CD14-positive monocyte (primary cell): ENCODE measurements at regions not wholly inside any gene's neighbourhood (a gene's known extent, or its start where the extent isn't known, plus 50 kb on each side); places are given as distances from the start of the nearest gene placed in this dataset.

ENCODE experiments used
- DNase-seq, 3 donors: peaks; one replicate each; pipeline ENCODE4 v3.0.0-alpha.2; 2011 to 2022
- H2AFZ ChIP-seq: 2 replicates; pipeline ENCODE4 v1.6.0; 2012; ENCODE audit warnings: mild to moderate bottlenecking, low read depth, low read length, inconsistent platforms; ENCODE audit not compliant: insufficient read depth, poor library complexity, severe bottlenecking
- H3K27ac ChIP-seq, 2 donors: 1 replicate in 1 of 2; 2 replicates in 1 of 2; pipeline ENCODE4 v1.5.1; 2012 to 2013; ENCODE audit warnings: low read length in 2 of 2, control low read depth in 1 of 2, inconsistent platforms in 1 of 2, low read depth in 1 of 2, mild to moderate bottlenecking in 1 of 2
- H3K27me3 ChIP-seq, 2 donors: one replicate each; pipeline versions ENCODE4 v1.6.0 to v1.6.1; 2011 to 2013; ENCODE audit warnings: low read length in 2 of 2; ENCODE audit not compliant: control insufficient read depth in 2 of 2, insufficient read depth in 2 of 2
- H3K36me3 ChIP-seq, 2 donors: replicated peaks in 1 of 2; 1 replicate in 1 of 2; 2 replicates in 1 of 2; pipeline versions ENCODE4 v1.5.1 to v1.6.1; 2012 to 2013; ENCODE audit warnings: low read length in 2 of 2, control low read depth in 1 of 2, inconsistent platforms in 1 of 2, mild to moderate bottlenecking in 1 of 2; ENCODE audit not compliant: insufficient read depth in 2 of 2, control insufficient read depth in 1 of 2
- H3K4me1 ChIP-seq, 2 donors: 1 replicate in 1 of 2; 2 replicates in 1 of 2; pipeline versions ENCODE4 v1.5.1 to v1.6.1; 2012 to 2013; ENCODE audit warnings: low read length in 2 of 2, control low read depth in 1 of 2, inconsistent platforms in 1 of 2, mild to moderate bottlenecking in 1 of 2, moderate library complexity in 1 of 2; ENCODE audit not compliant: insufficient read depth in 2 of 2, control insufficient read depth in 1 of 2
- H3K4me2 ChIP-seq: replicated peaks from 2 replicates; pipeline ENCODE3; 2012; ENCODE audit warnings: low read length, moderate library complexity, mild to moderate bottlenecking; ENCODE audit not compliant: poor library complexity, severe bottlenecking; ENCODE audit errors: extremely low read depth
- H3K4me3 ChIP-seq, 3 experiments: fragments of 200-600 bp in 1 of 3; sonication (generic) in 1 of 3; replicated peaks in 1 of 3; 1 replicate in 2 of 3; 2 replicates in 1 of 3; pipeline ENCODE4 v1.5.1; 2011 to 2013; ENCODE audit warnings: low read length in 3 of 3, mild to moderate bottlenecking in 3 of 3, control low read depth in 2 of 3, low read depth in 2 of 3, inconsistent platforms in 1 of 3, moderate library complexity in 1 of 3
- H3K79me2 ChIP-seq: 2 replicates; pipeline ENCODE4 v1.6.0; 2012; ENCODE audit warnings: mild to moderate bottlenecking, control low read depth, inconsistent platforms, low read length, moderate library complexity; ENCODE audit not compliant: insufficient read depth
- H3K9ac ChIP-seq: 2 replicates; pipeline ENCODE4 v1.6.0; 2017; ENCODE audit warnings: low read length, mild to moderate bottlenecking; ENCODE audit not compliant: insufficient read depth, poor library complexity, severe bottlenecking
- H3K9me3 ChIP-seq, 2 donors: replicated peaks in 1 of 2; 1 replicate in 1 of 2; 2 replicates in 1 of 2; pipeline versions ENCODE4 v1.5.1 to v1.6.1; 2012 to 2013; ENCODE audit warnings: low read length in 2 of 2, control low read depth in 1 of 2; ENCODE audit not compliant: control insufficient read depth in 1 of 2, insufficient read depth in 1 of 2
- H4K20me1 ChIP-seq: 2 replicates; pipeline ENCODE4 v1.6.0; 2012; ENCODE audit warnings: mild to moderate bottlenecking, low read length, control low read depth, moderate library complexity; ENCODE audit not compliant: insufficient read depth
- H3K27ac Mint-ChIP-seq, 7 donors: one replicate each; pipeline ENCODE4 v1.8.0; 2020; ENCODE audit warnings: mild to moderate bottlenecking in 7 of 7, mixed read lengths in 7 of 7, moderate library complexity in 6 of 7, inconsistent platforms in 2 of 7
- H3K27me3 Mint-ChIP-seq, 3 donors: one replicate each; pipeline ENCODE4 v1.8.0; 2021 to 2022; ENCODE audit warnings: low read depth in 3 of 3, mild to moderate bottlenecking in 3 of 3, mixed read lengths in 3 of 3, moderate library complexity in 3 of 3, inconsistent platforms in 1 of 3
- H3K36me3 Mint-ChIP-seq, 2 donors: one replicate each; pipeline ENCODE4 v1.8.0; 2020; ENCODE audit warnings: mixed read lengths in 2 of 2, inconsistent platforms in 1 of 2, mild to moderate bottlenecking in 1 of 2
- H3K4me1 Mint-ChIP-seq: one replicate; pipeline ENCODE4 v1.8.0; 2020; ENCODE audit warnings: mild to moderate bottlenecking, mixed read lengths
- H3K4me3 Mint-ChIP-seq, 2 donors: one replicate each; pipeline ENCODE4 v1.8.0; 2020; ENCODE audit warnings: mild to moderate bottlenecking in 2 of 2, mixed read lengths in 2 of 2, moderate library complexity in 1 of 2
- H3K9me3 Mint-ChIP-seq, 7 donors: one replicate each; pipeline ENCODE4 v1.8.0; 2020 to 2022; ENCODE audit warnings: mixed read lengths in 7 of 7, mild to moderate bottlenecking in 6 of 7, moderate library complexity in 6 of 7, inconsistent platforms in 2 of 7
- WGBS: methylation state at CpG from one replicate; pipeline ENCODE4 v1.1.5; 2013; ENCODE audit warnings: missing lambda C conversion rate; ENCODE audit not compliant: insufficient coverage; 5-methylcytosine and 5-hydroxymethylcytosine counted together
- intact Hi-C, 2 donors: fragments of 100-400 bp; cut with micrococcal nuclease; formaldehyde crosslinking; loops; one replicate each; pipeline versions ENCODE4 v1.15.0 to v1.15.1; 2023
- TF ChIP-seq, protein P1 (sequence below): fragments of 200-600 bp; IDR thresholded peaks from one replicate; pipeline ENCODE4 v1.8.0; 2022; ENCODE audit warnings: antibody characterized with exemption, mild to moderate bottlenecking

DNA sequence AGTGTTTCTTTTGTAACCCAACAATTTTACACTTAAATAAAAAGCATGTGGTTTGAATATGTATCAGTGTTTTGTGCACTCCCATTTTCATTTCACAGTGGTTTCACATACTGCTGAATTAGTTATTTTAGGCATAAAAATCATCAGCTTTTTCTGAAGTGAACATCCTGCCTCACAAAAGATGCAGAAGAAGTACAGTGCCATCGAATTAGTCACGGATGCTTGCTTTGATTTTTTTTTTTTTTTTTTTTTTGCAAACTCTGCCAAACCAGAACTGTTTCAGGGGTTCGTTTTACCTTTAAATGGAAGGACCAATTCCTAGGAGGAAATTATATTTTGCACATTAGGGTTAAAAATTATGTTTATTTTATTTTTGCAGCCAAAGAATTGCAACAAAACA lies 158.6 kb downstream of the RPS12 start:
- Histone ChIP-seq H2AFZ (no peak overlapping the region), H3K27ac (no peak overlapping the region), H3K9ac (no peak overlapping the region), H3K79me2 (no peaks in the 10 kb centered on the region), H3K4me3 (no peak overlapping the region), H3K4me2 (no peak overlapping the region), H3K36me3 (no peaks in the 10 kb centered on the region), H3K27me3 (no peaks in the 10 kb centered on the region), H3K4me1 (no peaks in the 10 kb centered on the region), H4K20me1 (no peaks in the 10 kb centered on the region), H3K9me3 (no peaks in the 10 kb centered on the region)
- H3K27ac Mint-ChIP-seq: no peak overlapping the region
- intact Hi-C loops: no loop called here
- no peaks in the 10 kb centered on the region for H3K36me3 Mint-ChIP-seq
- no peak overlapping the region for H3K4me3 Mint-ChIP-seq
- no CpG with 5 or more reads among the region's 3 CpGs for WGBS
- H3K4me1 Mint-ChIP-seq: no peaks in the 10 kb centered on the region
- no peaks in the 10 kb centered on the region for H3K9me3 Mint-ChIP-seq
- H3K27me3 Mint-ChIP-seq: peaks cover 0 to 2% (median 0%) of the 10 kb centered on the region in 3 donors
- DNase-seq: no peak
- TF ChIP-seq, protein P1, sequence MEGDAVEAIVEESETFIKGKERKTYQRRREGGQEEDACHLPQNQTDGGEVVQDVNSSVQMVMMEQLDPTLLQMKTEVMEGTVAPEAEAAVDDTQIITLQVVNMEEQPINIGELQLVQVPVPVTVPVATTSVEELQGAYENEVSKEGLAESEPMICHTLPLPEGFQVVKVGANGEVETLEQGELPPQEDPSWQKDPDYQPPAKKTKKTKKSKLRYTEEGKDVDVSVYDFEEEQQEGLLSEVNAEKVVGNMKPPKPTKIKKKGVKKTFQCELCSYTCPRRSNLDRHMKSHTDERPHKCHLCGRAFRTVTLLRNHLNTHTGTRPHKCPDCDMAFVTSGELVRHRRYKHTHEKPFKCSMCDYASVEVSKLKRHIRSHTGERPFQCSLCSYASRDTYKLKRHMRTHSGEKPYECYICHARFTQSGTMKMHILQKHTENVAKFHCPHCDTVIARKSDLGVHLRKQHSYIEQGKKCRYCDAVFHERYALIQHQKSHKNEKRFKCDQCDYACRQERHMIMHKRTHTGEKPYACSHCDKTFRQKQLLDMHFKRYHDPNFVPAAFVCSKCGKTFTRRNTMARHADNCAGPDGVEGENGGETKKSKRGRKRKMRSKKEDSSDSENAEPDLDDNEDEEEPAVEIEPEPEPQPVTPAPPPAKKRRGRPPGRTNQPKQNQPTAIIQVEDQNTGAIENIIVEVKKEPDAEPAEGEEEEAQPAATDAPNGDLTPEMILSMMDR: no peak

DNA sequence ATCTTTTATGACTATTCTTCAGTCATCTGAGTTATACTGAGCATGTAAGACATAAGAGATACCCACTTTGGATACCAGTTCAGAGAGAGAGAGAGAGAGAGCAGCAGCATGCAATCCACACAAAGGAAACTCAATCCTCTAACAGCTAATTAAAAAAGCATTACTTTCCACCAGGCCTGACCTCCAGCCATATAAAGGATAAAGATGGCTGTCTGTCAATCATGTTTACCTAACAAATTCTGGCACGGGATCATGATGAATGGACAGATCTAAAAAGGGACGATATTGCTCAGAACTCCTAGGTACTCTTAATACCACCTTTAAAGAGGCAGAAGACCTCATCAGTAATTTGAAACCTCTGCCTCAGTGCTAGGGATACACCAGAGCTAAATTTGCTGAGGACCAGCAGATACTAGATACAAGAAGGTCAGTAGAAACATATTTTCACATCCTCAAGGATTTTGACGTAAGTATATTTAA lies 159.2 kb downstream of the RPS12 start:
- H3K9me3 Mint-ChIP-seq: no peaks in the 10 kb centered on the region
- H3K36me3 Mint-ChIP-seq: no peaks in the 10 kb centered on the region
- Histone ChIP-seq H3K9me3 (no peaks in the 10 kb centered on the region), H3K27ac (no peak overlapping the region), H3K4me3 (no peak overlapping the region), H4K20me1 (no peaks in the 10 kb centered on the region), H2AFZ (no peak overlapping the region), H3K9ac (no peak overlapping the region), H3K36me3 (no peaks in the 10 kb centered on the region), H3K27me3 (no peaks in the 10 kb centered on the region), H3K4me2 (no peak overlapping the region), H3K4me1 (no peaks in the 10 kb centered on the region), H3K79me2 (no peaks in the 10 kb centered on the region)
- H3K4me1 Mint-ChIP-seq: no peaks in the 10 kb centered on the region
- WGBS: 100% methylated on average over 1 of the region's 3 CpGs
- TF ChIP-seq, protein P1: no peak
- H3K4me3 Mint-ChIP-seq: no peak overlapping the region
- intact Hi-C loops: no loop called here
- no peak overlapping the region for H3K27ac Mint-ChIP-seq
- peaks cover 0 to 2% (median 0%) of the 10 kb centered on the region in 3 donors for H3K27me3 Mint-ChIP-seq
- DNase-seq: no peak
